Caco-2 (cell line): ENCODE measurements at regions not wholly inside any gene's neighbourhood (a gene's known extent, or its start where the extent isn't known, plus 50 kb on each side); places are given as distances from the start of the nearest gene placed in this dataset.

Experiments used
- BruUV-seq: library from RNA; stranded (reverse); fragments of 400-500 nt; replicated peaks from 2 replicates; lab custom pipeline; 2021; lab: Mats Ljungman, UMichigan
- CTCF ChIA-PET: fragments of 300-600 bp; sonication (Branson Sonifier 250); formaldehyde crosslinking; loops from one replicate; lab custom pipeline; 2022; ENCODE audit warnings: antibody characterized with exemption; lab: Charles Lee
- POLR2A ChIA-PET: fragments of 300-600 bp; sonication (Branson Sonifier 250); formaldehyde crosslinking; loops from one replicate; lab custom pipeline; 2022; ENCODE audit warnings: antibody characterized with exemption; lab: Charles Lee
- DNase-seq, 2 experiments: peaks; one replicate each; pipeline versions ENCODE4 v3.0.0 to v3.0.0-alpha.2; 2020 to 2022
- H3K27me3 ChIP-seq: replicated peaks from 2 replicates; pipeline ENCODE4 v1.6.0; 2011; ENCODE audit warnings: low read length; ENCODE audit not compliant: control insufficient read depth, insufficient read depth
- H3K36me3 ChIP-seq: 2 replicates; pipeline ENCODE4 v1.5.1; 2011; ENCODE audit warnings: low read length; ENCODE audit not compliant: control insufficient read depth, insufficient read depth
- H3K4me1 ChIP-seq: fragments of 250-450 bp; sonication (Bioruptor Pico); 2 replicates; pipeline ENCODE4 v1.5.1; 2020; ENCODE audit warnings: mild to moderate bottlenecking
- H3K4me3 ChIP-seq: 2 replicates; pipeline ENCODE4 v1.5.1; 2011; ENCODE audit warnings: low read depth, mild to moderate bottlenecking, control low read depth, low read length
- H3K9me3 ChIP-seq: fragments of 250-450 bp; sonication (Bioruptor Pico); 2 replicates; pipeline ENCODE4 v1.5.1; 2020; ENCODE audit warnings: mild to moderate bottlenecking, moderate library complexity
- H3K27ac Mint-ChIP-seq: one replicate; pipeline ENCODE4 v1.8.0; 2022; ENCODE audit warnings: mixed read lengths; ENCODE audit not compliant: unreplicated experiment
- H3K27me3 Mint-ChIP-seq: one replicate; pipeline ENCODE4 v1.8.0; 2022; ENCODE audit warnings: mixed read lengths; ENCODE audit not compliant: insufficient read depth, unreplicated experiment
- H3K36me3 Mint-ChIP-seq: one replicate; pipeline ENCODE4 v1.8.0; 2022; ENCODE audit warnings: mild to moderate bottlenecking, mixed read lengths; ENCODE audit not compliant: insufficient read depth, unreplicated experiment
- H3K4me1 Mint-ChIP-seq: one replicate; pipeline ENCODE4 v1.8.0; 2022; ENCODE audit warnings: low read depth, mixed read lengths; ENCODE audit not compliant: unreplicated experiment
- H3K4me3 Mint-ChIP-seq: one replicate; pipeline ENCODE4 v1.8.0; 2022; ENCODE audit warnings: mild to moderate bottlenecking, moderate library complexity, mixed read lengths; ENCODE audit not compliant: unreplicated experiment
- H3K9me3 Mint-ChIP-seq: one replicate; pipeline ENCODE4 v1.8.0; 2022; ENCODE audit warnings: mixed read lengths; ENCODE audit not compliant: unreplicated experiment
- CTCF ChIP-seq, 2 experiments: fragments of 200-600 bp in 1 of 2; IDR thresholded peaks; 1 replicate in 1 of 2; 2 replicates in 1 of 2; pipeline versions ENCODE4 v1.5.1 to v1.8.0; 2011 to 2022; ENCODE audit warnings: antibody characterized with exemption in 1 of 2, control low read depth in 1 of 2, inconsistent platforms in 1 of 2, low read depth in 1 of 2, low read length in 1 of 2, mild to moderate bottlenecking in 1 of 2, moderate library complexity in 1 of 2; ENCODE audit not compliant: insufficient read depth in 1 of 2, severe bottlenecking in 1 of 2, unreplicated experiment in 1 of 2
- intact Hi-C: fragments of 100-400 bp; cut with micrococcal nuclease; formaldehyde crosslinking; loops from one replicate; pipeline ENCODE4 v1.10.0; 2022; ENCODE audit not compliant: unreplicated experiment

GRCh38 chr22:10780281-10780680 lies 4747.7 kb upstream of the OR11H1 start:
- H3K27me3 ChIP-seq, result no peaks in the 10 kb centered on the region
- BruUV-seq, result no TSS peak
- ChIA-PET POLR2A (no interaction called here), CTCF (no interaction called here)
- Mint-ChIP-seq H3K27ac (no peak overlapping the region), H3K9me3 (peaks cover 33% of the 10 kb centered on the region), H3K36me3 (peaks cover 6% of the 10 kb centered on the region), H3K4me3 (no peak overlapping the region), H3K4me1 (no peaks in the 10 kb centered on the region), H3K27me3 (no peaks in the 10 kb centered on the region)
- DNase-seq, result no peak
- no peaks in the 10 kb centered on the region for H3K36me3 ChIP-seq
- no peak for TF ChIP-seq CTCF (IDR thresholded peaks at IDR 0.05; ENCODE audit: insufficient read depth in 1 of 2, low read depth in 1 of 2, low read length in 1 of 2, severe bottlenecking in 1 of 2, unreplicated experiment in 1 of 2)
- H3K4me1 ChIP-seq, result no peaks in the 10 kb centered on the region
- no peak overlapping the region for H3K4me3 ChIP-seq
- peaks cover 6% of the 10 kb centered on the region for H3K9me3 ChIP-seq
- intact Hi-C loops, result no loop called here

- no peaks in the 10 kb centered on the region for H3K36me3 ChIP-seq
- H3K4me1 ChIP-seq, result no peaks in the 10 kb centered on the region
- Mint-ChIP-seq H3K27ac (no peak overlapping the region), H3K4me1 (no peaks in the 10 kb centered on the region), H3K4me3 (no peak overlapping the region), H3K9me3 (peaks cover 33% of the 10 kb centered on the region), H3K36me3 (peaks cover 6% of the 10 kb centered on the region), H3K27me3 (no peaks in the 10 kb centered on the region)
- DNase-seq, result no peak
- intact Hi-C loops, result no loop called here
- no TSS peak for BruUV-seq
- H3K9me3 ChIP-seq, result peaks cover 6% of the 10 kb centered on the region
- TF ChIP-seq CTCF (IDR thresholded peaks at IDR 0.05; ENCODE audit: insufficient read depth in 1 of 2, low read depth in 1 of 2, low read length in 1 of 2, severe bottlenecking in 1 of 2, unreplicated experiment in 1 of 2), result no peak
- POLR2A ChIA-PET, result no interaction called here
- CTCF ChIA-PET, result no interaction called here
- H3K27me3 ChIP-seq, result no peaks in the 10 kb centered on the region
- no peak overlapping the region for H3K4me3 ChIP-seq
Measured at GRCh38 chr22:10781571-10782403, 4746.2 kb upstream of the OR11H1 start.
